ENCODE measurements at regions not wholly inside any gene's neighbourhood (a gene's known extent, or its start where the extent isn't known, plus 50 kb on each side); places are given as distances from the start of the nearest gene placed in this dataset.

DNA sequence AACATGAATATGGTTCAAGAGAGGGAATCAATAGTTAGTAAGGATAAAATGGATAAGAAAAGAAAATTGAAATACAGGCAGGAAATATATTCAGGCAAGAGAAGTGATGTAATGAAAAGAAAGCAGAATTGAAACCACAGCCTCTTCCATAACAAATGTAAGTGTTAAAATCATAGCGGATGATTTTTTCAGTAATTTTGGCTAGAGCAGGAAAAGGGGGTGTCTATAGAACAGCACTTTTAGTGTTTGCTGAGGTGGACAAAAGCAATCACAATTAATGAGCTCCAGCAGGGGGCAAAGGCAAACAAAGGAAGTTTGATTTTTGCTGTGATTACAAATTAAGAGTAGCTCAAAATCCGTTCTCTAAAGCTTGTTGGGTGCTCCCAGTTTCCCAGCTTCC, 79.0 kb downstream of the TRIL start:
- DNase-seq (ENCODE audit: low read depth, low spot score) (no peak), ATAC-seq (no peak; the same call in 2 of the 3 replicates), FAIRE-seq (no peak)
- BruUV-seq (replicated peaks): no TSS peak
- Histone ChIP-seq H3K27ac (ENCODE audit: control insufficient read depth, insufficient read depth) (no peak overlapping the region), H3K9ac (ENCODE audit: control insufficient read depth, insufficient read depth, low read length) (no peak overlapping the region), H4K20me1 (ENCODE audit: control insufficient read depth, insufficient read depth) (no peaks in the 10 kb centered on the region), H3K36me3 (ENCODE audit: control insufficient read depth in 2 of 2, insufficient read depth in 2 of 2, low read length in 1 of 2) (no peaks in the 10 kb centered on the region), H2AFZ (ENCODE audit: control insufficient read depth, low read depth, low read length) (no peak overlapping the region), H3K79me2 (ENCODE audit: control insufficient read depth, insufficient read depth, low read length) (no peaks in the 10 kb centered on the region), H3K4me2 (ENCODE audit: control insufficient read depth, insufficient read depth) (no peak overlapping the region), H3K9me3 (replicated peaks; ENCODE audit: control insufficient read depth, insufficient read depth, low read length) (no peaks in the 10 kb centered on the region), H3K4me3 (no peak overlapping the region), H3K4me1 (ENCODE audit: control insufficient read depth, insufficient read depth, low read length) (no peaks in the 10 kb centered on the region), H3K27me3 (replicated peaks in 1 of 2; ENCODE audit: control insufficient read depth in 2 of 2, insufficient read depth in 2 of 2, low read length in 1 of 2) (peaks cover 0 to 2% of the 10 kb centered on the region in 2 experiments; a peak in 1 of 4 replicates)
- WGBS (ENCODE audit: insufficient coverage, insufficient replicate concordance, low lambda C conversion rate, missing lambda C conversion rate): 0% methylated on average over 2 of the region's 2 CpGs
- ChIA-PET RAD21 (ENCODE audit: unreplicated experiment) (interaction anchor here (0.9 kb wide), 1 partner anchor 25 kb away, joined by 3 read pairs; no protein-coding TSS in a partner anchor), CTCF (no interaction called here), POLR2A (no interaction called here), SMC1A (ENCODE audit: uncharacterized antibody, unreplicated experiment) (interaction anchor here (0.7 to 1.2 kb wide), 2 partner anchors 10 to 43 kb away, joined by 3 to 5 read pairs; no protein-coding TSS in a partner anchor)
- in situ Hi-C loops (cut with MboI) (no loop called here), intact Hi-C loops (cut with micrococcal nuclease; ENCODE audit: unreplicated experiment) (no loop called here)
- TF ChIP-seq EGR1 (IDR thresholded peaks at IDR 0.05; ENCODE audit: borderline replicate concordance in 1 of 2, low read depth in 2 of 2, low read length in 2 of 2) (no peak), ZNF274 (IDR thresholded peaks at IDR 0.05; ENCODE audit: insufficient read depth, insufficient read length) (no peak), SPI1 (IDR thresholded peaks at IDR 0.05; ENCODE audit: borderline replicate concordance, insufficient read depth, low read depth, low read length) (peak; percentile 66), IKZF2 (IDR thresholded peaks at IDR 0.05) (peak in 1 of 2 experiments; percentile 43; a peak in 2 of 4 replicates), TCF3 (IDR thresholded peaks at IDR 0.05; ENCODE audit: borderline replicate concordance, insufficient read depth, low read depth, low read length) (no peak), NRF1 (conservative IDR thresholded peaks at IDR 0.05; ENCODE audit: low read depth, low read length) (no peak), ATF7 (IDR thresholded peaks at IDR 0.05; ENCODE audit: low read depth) (peak; percentile 80)

DNA sequence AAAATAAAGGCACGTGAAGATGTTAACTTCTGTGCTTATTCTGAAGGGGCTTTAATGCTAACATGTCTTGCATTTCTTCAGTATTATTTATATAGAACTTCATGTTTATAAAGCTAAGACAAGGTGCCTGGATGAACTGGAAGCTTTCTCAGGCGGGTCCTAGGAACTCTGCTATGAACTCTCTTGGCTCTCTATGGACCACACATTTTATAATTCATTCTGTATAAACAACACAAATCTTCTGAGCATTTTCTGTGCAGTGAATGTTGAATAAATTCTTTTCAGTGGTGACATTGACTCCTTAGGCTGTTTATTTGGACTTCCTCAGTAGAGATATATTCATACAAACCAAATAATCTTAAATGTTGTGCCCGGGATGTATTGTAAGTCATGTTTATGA, 79.6 kb downstream of the TRIL start:
- CTCF ChIA-PET: no interaction called here
- no peak overlapping the region for H3K27ac ChIP-seq (ENCODE audit: control insufficient read depth, insufficient read depth)
- DNase-seq (ENCODE audit: low read depth, low spot score): no peak
- no peak overlapping the region for H3K9ac ChIP-seq (ENCODE audit: control insufficient read depth, insufficient read depth, low read length)
- intact Hi-C loops (cut with micrococcal nuclease; ENCODE audit: unreplicated experiment): no loop called here
- H3K79me2 ChIP-seq (ENCODE audit: control insufficient read depth, insufficient read depth, low read length): no peaks in the 10 kb centered on the region
- no peak for FAIRE-seq
- POLR2A ChIA-PET: no interaction called here
- BruUV-seq (replicated peaks): no TSS peak
- ATAC-seq: no peak
- no peak overlapping the region for H2AFZ ChIP-seq (ENCODE audit: control insufficient read depth, low read depth, low read length)
- no peaks in the 10 kb centered on the region for H3K36me3 ChIP-seq (ENCODE audit: control insufficient read depth in 2 of 2, insufficient read depth in 2 of 2, low read length in 1 of 2)
- WGBS (ENCODE audit: insufficient coverage, insufficient replicate concordance, low lambda C conversion rate, missing lambda C conversion rate): 78% methylated on average over 3 of the region's 3 CpGs
- H3K4me2 ChIP-seq (ENCODE audit: control insufficient read depth, insufficient read depth): no peak overlapping the region
- no peaks in the 10 kb centered on the region for H3K4me1 ChIP-seq (ENCODE audit: control insufficient read depth, insufficient read depth, low read length)
- peaks cover 0 to 2% of the 10 kb centered on the region in 2 experiments; a peak in 1 of 4 replicates for H3K27me3 ChIP-seq (replicated peaks in 1 of 2; ENCODE audit: control insufficient read depth in 2 of 2, insufficient read depth in 2 of 2, low read length in 1 of 2)
- RAD21 ChIA-PET (ENCODE audit: unreplicated experiment): no interaction called here
- H3K9me3 ChIP-seq (replicated peaks; ENCODE audit: control insufficient read depth, insufficient read depth, low read length): no peaks in the 10 kb centered on the region
- H3K4me3 ChIP-seq: no peak overlapping the region
- in situ Hi-C loops (cut with MboI): no loop called here
- SMC1A ChIA-PET (ENCODE audit: uncharacterized antibody, unreplicated experiment): no interaction called here
- no peaks in the 10 kb centered on the region for H4K20me1 ChIP-seq (ENCODE audit: control insufficient read depth, insufficient read depth)
- TF ChIP-seq, protein P1, sequence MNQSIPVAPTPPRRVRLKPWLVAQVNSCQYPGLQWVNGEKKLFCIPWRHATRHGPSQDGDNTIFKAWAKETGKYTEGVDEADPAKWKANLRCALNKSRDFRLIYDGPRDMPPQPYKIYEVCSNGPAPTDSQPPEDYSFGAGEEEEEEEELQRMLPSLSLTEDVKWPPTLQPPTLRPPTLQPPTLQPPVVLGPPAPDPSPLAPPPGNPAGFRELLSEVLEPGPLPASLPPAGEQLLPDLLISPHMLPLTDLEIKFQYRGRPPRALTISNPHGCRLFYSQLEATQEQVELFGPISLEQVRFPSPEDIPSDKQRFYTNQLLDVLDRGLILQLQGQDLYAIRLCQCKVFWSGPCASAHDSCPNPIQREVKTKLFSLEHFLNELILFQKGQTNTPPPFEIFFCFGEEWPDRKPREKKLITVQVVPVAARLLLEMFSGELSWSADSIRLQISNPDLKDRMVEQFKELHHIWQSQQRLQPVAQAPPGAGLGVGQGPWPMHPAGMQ (IDR thresholded peaks at IDR 0.05; ENCODE audit: borderline replicate concordance): no peak
- TF ChIP-seq CREM (IDR thresholded peaks at IDR 0.05; ENCODE audit: low read depth) (no peak), FOS (IDR thresholded peaks at IDR 0.05; ENCODE audit: borderline replicate concordance, extremely low read depth, insufficient read length) (no peak), SUZ12 (IDR thresholded peaks at IDR 0.05; ENCODE audit: unreplicated experiment) (no peak), CHD1 (IDR thresholded peaks at IDR 0.05; ENCODE audit: low read depth, low read length) (no peak), TCF12 (IDR thresholded peaks at IDR 0.05; ENCODE audit: low read depth, low read length) (no peak), RAD21 (IDR thresholded peaks at IDR 0.05; ENCODE audit: insufficient read depth, low read depth, low read length) (no peak), BCL11A (IDR thresholded peaks at IDR 0.05; ENCODE audit: low read depth, low read length) (no peak), SUPT20H (IDR thresholded peaks at IDR 0.05; ENCODE audit: borderline replicate concordance, control insufficient read depth, low read depth, low read length) (no peak), IKZF1 (conservative IDR thresholded peaks at IDR 0.05) (no peak), MXI1 (IDR thresholded peaks at IDR 0.05; ENCODE audit: low read depth, low read length) (no peak)
